ENCODE measurements at regions not wholly inside any gene's neighbourhood (a gene's known extent, or its start where the extent isn't known, plus 50 kb on each side); places are given as distances from the start of the nearest gene placed in this dataset.
A peak's percentile ranks its signal among the peaks of the same experiment; 100 is the strongest.

DNA sequence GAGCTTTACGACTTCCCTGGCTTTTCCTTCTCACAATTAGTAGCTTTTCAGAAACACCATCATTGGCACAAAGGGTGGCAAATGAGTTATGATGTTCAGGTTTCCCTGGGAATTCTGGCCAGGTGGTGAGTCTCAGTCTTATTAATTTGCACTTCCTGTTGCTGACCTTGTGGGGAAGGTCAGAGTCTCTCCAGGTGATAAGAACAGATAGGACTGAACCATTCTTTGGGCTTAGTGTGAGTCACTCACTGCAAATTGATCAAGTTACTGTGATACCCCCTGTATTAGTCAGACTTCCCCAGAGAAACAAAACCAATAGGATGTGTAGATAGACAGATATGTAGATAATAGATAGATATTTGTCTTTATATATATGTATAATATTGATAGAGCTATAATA, 53.8 kb upstream of the RANBP3L start:
- DNase-seq, result no peak

DNA sequence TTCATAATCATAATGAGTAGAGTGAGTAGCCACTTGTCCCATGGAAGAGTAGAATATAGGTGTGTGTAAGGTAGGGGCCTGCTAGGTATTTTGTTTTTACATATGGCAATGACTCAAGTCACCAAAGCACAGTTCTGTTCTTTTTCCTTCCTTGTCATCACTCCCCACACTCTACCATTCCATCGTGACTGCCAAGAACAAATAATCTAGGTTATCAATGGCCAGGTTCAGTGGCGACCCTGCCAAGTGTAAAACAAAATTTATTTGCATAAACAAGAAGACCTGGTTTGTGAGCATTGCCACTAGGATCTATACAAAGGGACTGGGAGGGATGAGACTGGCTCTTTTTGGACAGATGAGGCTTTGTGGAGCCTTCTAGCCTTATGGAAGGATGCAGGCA, 55.2 kb upstream of the RANBP3L start:
- DNase-seq, result no peak

DNA sequence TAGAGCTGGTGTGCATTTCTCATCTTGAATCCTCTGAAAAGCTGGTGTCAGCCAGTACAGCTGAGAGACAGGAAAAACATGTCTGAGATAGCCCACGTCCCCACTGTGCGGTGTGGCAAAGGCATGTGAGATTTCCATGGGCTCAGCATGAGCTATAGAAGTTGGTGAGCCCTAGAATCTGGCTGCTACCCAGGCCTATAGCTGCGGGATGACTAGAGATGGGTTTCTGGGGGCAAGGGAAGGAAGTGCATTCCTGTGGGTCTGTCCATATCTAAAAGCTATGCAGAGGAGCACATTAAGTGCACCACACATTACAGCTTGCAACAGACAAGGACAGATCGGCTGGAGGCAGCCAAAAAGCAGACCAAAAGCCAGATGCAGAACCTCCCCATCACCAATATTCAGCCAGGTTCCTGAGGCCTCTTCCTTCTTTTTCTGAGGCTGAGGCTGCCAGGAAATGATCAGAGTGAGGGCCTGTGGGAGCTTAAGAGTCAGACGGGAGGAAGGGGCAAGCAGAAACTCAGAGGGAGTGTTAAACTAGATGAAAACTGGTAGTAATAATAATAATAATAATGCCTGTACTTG, 55.8 kb upstream of the RANBP3L start:
- no peak for DNase-seq

DNA sequence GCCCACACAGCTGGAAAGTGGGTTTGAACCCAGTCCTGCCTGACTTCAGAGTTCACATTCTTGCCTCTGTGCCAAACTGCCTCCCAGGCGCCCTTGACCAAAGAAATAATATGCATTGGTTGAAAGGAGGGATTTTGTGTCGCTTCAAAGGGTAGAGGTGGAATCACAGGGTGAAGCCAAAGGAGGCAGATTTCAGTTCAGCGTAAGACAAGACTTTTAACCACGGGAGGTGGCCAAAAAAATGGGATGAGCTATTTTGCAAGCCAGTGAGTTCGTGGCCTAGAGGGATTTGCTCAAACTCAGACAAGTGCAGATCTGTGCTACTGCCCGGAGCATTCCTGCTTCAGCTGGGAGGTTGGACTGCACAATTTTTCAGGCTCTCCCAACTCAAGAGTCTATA, 57.6 kb upstream of the RANBP3L start:
- no peak for DNase-seq

- DNase-seq, result no peak
Observed at GRCh38 chr5:36360307-36360706, 58.6 kb upstream of the RANBP3L start.

GRCh38 chr5:36363101-36363500, 61.4 kb upstream of the RANBP3L start:
- peak; percentile 6 for DNase-seq

DNA sequence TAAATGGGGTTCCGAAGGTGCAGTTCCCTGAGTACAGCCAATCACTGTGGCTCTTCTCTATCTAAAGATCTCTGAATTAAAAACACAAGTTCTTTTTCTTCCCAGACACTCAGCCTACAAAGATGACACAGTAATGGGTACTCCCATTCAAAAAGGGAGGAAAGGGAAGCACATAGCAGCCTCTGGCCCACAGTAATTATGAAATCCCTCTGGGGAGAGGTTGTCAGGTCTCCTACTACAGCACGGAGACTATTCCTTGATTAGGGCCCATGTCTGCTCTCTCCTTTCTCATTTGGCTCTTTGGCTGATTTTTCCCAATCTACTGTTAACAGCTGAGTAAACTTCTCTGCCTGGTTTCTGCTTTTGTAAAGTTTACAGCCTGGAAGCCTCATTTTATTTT, 62.0 kb upstream of the RANBP3L start:
- DNase-seq, result no peak

GRCh38 chr5:36364473-36364872, 62.8 kb upstream of the RANBP3L start:
- DNase-seq, result no peak

DNA sequence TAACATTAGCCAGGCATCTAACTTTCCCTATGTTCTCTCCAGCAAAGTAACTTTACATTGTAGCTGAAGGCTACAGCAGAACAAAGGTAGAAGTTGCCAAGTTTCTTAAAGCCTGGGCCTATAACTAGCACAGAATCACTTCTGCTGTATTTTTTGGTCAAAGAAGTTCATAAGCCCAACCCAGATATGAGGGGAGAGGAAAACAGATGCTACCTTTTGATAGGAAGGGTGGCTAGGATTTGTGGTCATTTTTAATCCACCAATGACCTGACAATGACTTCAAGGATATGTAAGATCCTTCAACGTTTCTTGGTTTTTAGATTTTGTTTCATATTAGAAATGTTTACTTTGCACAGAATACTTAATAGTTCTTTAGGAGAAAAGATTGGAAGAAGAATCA, 64.2 kb upstream of the RANBP3L start:
- DNase-seq, result no peak

GRCh38 chr5:36366883-36367282, 65.2 kb upstream of the RANBP3L start:
- no peak for DNase-seq

DNA sequence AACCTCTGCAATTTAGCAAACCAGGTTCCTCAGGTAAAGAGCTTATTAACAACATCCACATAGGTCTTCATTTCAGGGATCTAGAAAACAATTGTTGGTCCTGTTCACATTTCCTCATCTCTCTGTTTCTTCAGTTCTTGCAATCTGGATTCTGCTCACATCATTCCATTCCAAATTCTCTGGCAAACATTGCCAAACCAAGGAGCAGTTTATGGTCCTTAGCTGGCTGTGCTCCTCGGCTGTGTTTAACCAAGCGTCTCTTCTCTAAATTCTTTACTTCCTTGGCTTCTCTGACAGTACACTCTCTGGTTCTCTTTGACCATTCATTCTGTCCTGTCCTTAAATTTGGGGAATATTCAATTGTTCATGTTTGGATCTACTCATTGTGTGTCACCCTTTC, 65.8 kb upstream of the RANBP3L start:
- DNase-seq, result no peak

GRCh38 chr5:36369219-36369690, 67.6 kb upstream of the RANBP3L start:
- DNase-seq, result peak; percentile 6

GRCh38 chr5:36370073-36370472, 68.4 kb upstream of the RANBP3L start:
- DNase-seq, result no peak

DNA sequence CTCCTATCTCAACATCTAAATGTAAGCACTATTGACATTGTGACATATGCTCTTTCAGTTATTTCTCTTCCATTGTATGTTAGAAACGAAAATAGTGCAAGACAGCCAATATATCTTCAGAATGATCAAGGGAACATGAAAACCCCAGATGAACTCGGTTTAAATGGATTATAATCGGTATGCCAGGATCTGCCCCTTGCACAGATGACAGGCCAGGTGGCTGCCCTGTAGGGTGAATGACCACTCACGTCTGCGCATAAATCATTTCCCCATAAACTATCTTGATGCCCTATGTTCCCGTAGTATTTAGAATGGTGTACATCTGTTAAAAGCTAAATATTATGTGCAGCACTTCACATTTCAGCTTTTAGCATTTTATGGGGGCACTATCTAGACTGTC, 69.7 kb upstream of the RANBP3L start:
- DNase-seq, result peak; percentile 54

DNA sequence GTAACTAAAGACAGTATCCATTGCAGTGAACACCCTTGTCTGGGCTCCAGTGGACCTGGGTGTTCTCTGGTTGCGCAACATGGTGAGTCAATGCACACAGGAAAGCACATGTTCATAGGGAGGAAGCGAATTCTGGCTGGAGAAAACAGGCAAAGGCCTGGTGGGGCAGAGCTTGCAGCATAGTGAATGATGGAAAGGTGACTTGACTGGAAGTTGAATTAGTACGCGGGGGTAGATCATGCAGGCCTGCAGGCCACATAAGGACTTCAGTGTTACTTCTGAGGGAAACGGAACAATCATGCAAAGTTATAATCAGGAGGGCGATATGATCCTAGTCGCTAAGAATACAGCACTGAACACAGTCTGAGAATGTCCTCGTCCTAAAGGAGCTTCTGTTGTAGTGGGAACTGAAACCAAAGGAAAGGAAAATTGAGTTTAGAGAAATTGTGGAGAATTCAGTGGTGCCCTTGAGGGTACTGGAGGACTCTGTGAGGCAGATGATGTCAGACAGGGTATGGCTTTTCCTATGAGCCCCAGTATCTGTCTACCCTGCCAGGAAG, 71.9 kb upstream of the RANBP3L start:
- no peak for DNase-seq

GRCh38 chr5:36374266-36374862, 72.7 kb upstream of the RANBP3L start:
- DNase-seq, result no peak

DNA sequence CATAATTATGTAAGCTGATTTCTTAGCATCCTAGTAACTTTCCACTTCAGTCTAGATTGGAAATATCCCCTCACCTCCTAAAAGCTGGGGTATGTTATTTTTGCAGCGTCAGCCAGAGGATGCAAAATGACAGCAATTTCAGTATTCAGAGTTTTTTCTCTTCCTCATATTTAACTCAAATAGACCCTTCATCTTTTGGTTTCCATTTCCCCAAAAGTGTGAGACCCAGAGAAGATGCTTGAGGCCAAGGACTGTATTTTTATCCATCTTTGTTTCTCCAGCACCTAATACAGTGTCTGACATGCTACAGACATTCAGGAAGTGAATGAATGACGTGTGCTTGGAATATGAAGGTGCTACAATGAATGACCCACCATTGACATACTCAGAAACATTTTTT, 75.5 kb upstream of the RANBP3L start:
- no peak for DNase-seq

DNA sequence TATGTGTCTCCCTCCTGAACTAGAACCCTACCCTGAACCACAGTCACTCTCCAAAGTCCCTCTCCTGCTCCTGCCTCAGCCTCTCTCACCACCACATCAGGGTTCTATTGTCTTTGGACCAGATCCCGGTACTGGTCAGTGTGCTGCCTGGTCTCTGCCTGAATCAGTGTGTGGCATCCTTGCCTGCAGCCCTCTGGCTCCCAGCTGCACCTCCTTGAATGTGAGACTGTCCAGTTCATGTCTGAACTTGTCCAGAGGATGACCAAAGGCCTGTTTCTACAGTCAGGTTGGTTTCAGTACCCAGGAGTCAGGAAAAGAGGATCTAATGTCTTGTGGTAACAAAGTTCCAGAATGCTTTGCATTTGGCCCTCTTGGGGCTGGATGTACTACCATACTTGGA, 76.8 kb upstream of the RANBP3L start:
- DNase-seq, result no peak

DNA sequence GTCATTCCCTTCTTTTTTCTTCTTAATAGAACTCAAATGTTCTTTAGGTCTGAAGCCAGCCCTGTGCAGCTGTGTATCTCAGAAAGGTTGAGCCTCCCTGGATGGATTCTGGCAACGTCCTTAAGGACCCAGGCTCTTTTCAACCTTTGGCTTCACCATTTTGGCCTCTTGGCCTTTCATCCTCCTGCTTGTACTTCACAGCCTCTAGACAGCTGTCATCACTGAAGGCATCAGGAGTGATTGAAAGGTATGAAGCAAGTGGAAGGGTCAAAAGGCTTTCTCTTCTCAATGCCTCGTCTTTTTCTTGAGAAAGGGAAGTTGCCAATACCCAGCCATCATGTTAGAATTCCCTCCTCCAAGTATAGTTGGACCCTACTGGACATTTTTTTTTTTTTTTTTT, 81.2 kb upstream of the RANBP3L start:
- no peak for DNase-seq

GRCh38 chr5:36383942-36384341, 82.2 kb upstream of the RANBP3L start:
- no peak for DNase-seq

- DNase-seq, result no peak
Observed at GRCh38 chr5:36384845-36385244, 83.1 kb upstream of the RANBP3L start.

DNA sequence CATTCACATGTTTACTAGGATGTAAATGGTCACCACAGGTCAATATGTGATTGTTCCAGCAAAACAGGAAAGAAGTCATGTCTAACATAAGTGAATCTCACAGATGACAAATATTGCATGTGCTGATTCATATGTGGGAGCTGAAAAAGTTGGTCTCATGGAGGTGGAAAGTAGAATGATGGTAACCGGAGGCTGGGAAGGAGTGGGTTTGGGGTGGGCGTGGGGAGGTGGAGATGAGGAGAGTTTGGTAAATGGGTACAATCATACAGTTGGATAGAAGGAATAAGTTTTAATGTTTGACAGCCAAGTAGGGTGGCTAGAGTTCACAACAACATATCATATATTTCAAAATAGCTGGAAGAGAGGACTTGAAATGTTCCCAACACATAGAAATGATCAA, 83.8 kb upstream of the RANBP3L start:
- DNase-seq, result no peak

DNA sequence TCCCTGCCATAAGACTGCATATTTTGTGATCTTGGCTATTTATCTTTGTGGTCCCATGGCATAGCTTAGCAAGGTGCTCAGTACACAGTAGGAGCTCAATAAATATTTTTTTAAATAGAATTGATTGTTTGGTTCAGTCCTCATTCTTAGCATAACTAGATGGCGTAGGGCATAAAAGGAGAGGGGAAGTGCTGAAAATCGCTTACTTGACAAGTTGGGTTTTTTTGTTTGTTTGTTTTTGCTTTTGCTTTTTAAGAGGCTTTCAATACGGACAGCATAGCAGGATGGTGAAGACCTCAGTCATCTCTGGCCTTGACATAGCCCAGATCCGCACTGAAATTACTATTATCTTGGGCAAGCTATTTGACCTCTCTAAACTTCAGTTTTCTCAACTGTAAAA, 86.6 kb upstream of the RANBP3L start:
- DNase-seq, result no peak

DNA sequence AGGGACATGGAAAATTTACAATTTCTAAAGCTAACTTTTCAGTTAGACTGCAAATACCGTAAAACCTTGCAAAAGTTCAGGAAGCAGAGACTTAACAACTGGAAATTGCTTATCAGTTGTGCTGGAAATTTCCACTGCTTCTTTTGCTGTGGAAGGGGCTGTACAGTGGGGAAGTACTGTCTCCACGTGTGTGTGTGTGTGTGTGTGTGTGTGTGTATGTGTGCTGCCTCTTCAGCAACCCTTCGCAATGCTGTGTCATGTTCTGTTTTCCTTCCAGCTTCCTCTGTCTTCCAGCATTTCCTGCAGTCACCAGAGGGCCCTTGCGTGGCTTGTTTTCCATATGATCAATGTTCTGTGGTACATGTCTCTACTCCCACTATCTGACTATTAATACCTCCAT, 87.5 kb upstream of the RANBP3L start:
- DNase-seq, result no peak

DNA sequence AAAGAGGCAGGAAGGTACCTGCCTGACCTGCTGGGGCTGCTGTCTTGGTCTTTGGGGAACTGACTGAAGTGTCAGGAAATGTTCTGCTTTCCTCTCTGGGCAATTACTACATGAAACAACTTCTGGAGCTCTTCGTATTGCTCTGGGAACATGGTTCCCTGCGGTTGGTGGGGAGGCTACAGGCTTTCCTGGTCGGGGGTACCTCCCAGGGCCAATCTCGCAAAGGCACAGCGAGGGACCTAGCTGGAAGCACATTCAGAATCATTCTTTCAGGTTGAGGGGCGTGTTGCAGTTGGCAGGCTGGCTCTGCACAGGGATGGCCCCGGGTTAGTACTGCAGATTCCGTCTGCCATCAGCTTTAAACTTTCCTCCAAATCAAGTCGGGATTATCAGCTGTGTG, 88.9 kb upstream of the RANBP3L start:
- no peak for DNase-seq

Data from DMS 273 treated with DMSO at 0.1 percent for 48 hours (cell line).